Breast epithelium (tissue), 4 donors: ENCODE measurements at regions not wholly inside any gene's neighbourhood (a gene's known extent, or its start where the extent isn't known, plus 50 kb on each side); places are given as distances from the start of the nearest gene placed in this dataset.

Experiments used
- DNase-seq, 2 donors: peaks; one replicate each; pipeline ENCODE4 v3.0.0-alpha.2; 2019; ENCODE audit warnings: low spot score in 2 of 2
- H3K27ac ChIP-seq, 2 donors: fragments of 200-600 bp; sonication (generic) in 1 of 2; one replicate each; pipeline ENCODE4 v1.5.1; 2016 to 2019; ENCODE audit warnings: mild to moderate bottlenecking in 1 of 2
- H3K27me3 ChIP-seq, 2 donors: fragments of 200-600 bp; sonication (generic) in 1 of 2; one replicate each; pipeline versions ENCODE4 v1.5.1 to v1.6.0; 2017 to 2019; ENCODE audit warnings: control low read depth in 1 of 2, mild to moderate bottlenecking in 1 of 2
- H3K36me3 ChIP-seq: fragments of 200-600 bp; one replicate; pipeline ENCODE4 v1.5.1; 2019
- H3K4me1 ChIP-seq, 2 donors: fragments of 200-600 bp; sonication (generic); one replicate each; pipeline ENCODE4 v1.5.1; 2016 to 2019; ENCODE audit warnings: control low read depth in 1 of 2
- H3K4me3 ChIP-seq, 3 donors: fragments of 200-600 bp; sonication (generic); 1 replicate in 2 of 3; 2 replicates in 1 of 3; pipeline ENCODE4 v1.5.1; 2016 to 2019; ENCODE audit warnings: mild to moderate bottlenecking in 3 of 3, moderate library complexity in 2 of 3
- H3K9me3 ChIP-seq, 2 donors: fragments of 200-600 bp; sonication (generic) in 1 of 2; one replicate each; pipeline ENCODE4 v1.5.1; 2016 to 2019; ENCODE audit warnings: control low read depth in 1 of 2
- CTCF ChIP-seq, 3 donors: fragments of 450-650 bp; IDR thresholded peaks; one replicate each; pipeline ENCODE4 v1.5.1; 2016 to 2017; ENCODE audit warnings: antibody characterized with exemption in 3 of 3, mild to moderate bottlenecking in 3 of 3, moderate library complexity in 3 of 3
- POLR2A ChIP-seq: fragments of 450-650 bp; IDR thresholded peaks from one replicate; pipeline ENCODE4 v1.6.1; 2016; ENCODE audit warnings: antibody characterized with exemption, mild to moderate bottlenecking, moderate library complexity
- POLR2AphosphoS5 ChIP-seq, 3 donors: sonication (generic); formaldehyde crosslinking; IDR thresholded peaks; one replicate each; pipeline ENCODE4 v1.6.1; 2017; ENCODE audit warnings: antibody characterized with exemption in 3 of 3
- intact Hi-C: fragments of 100-400 bp; cut with DNase I; formaldehyde crosslinking; loops from one replicate; pipeline ENCODE4 v1.15.1; 2023; ENCODE audit warnings: low total_unique reads

- DNase-seq = no peak
- H3K36me3 ChIP-seq = no peaks in the 10 kb centered on the region
- TF ChIP-seq POLR2AphosphoS5 (IDR thresholded peaks at IDR 0.05) = no peak
- TF ChIP-seq CTCF (IDR thresholded peaks at IDR 0.05) = no peak
- no peak for TF ChIP-seq POLR2A
- no peaks in the 10 kb centered on the region for H3K4me1 ChIP-seq
- no peak overlapping the region for H3K4me3 ChIP-seq
- intact Hi-C loops = no loop called here
- H3K27me3 ChIP-seq = no peaks in the 10 kb centered on the region
- no peak overlapping the region for H3K27ac ChIP-seq
- no peaks in the 10 kb centered on the region for H3K9me3 ChIP-seq
Observed at GRCh38 chr10:8778713-8779112, 724.2 kb downstream of the GATA3 start.

- H3K27ac ChIP-seq = no peak overlapping the region
- H3K27me3 ChIP-seq = no peaks in the 10 kb centered on the region
- DNase-seq = no peak
- no peaks in the 10 kb centered on the region for H3K4me1 ChIP-seq
- intact Hi-C loops = no loop called here
- H3K4me3 ChIP-seq = no peak overlapping the region
- H3K36me3 ChIP-seq = no peaks in the 10 kb centered on the region
- H3K9me3 ChIP-seq = peaks cover 0 to 16% of the 10 kb centered on the region in 2 donors
- TF ChIP-seq POLR2AphosphoS5 (IDR thresholded peaks at IDR 0.05) = no peak
- no peak for TF ChIP-seq POLR2A
- no peak for TF ChIP-seq CTCF (IDR thresholded peaks at IDR 0.05)
Observed at GRCh38 chr10:8787649-8788048, 733.2 kb downstream of the GATA3 start.

GRCh38 chr10:8790390-8790789 is 735.9 kb downstream of the GATA3 start:
- TF ChIP-seq CTCF (IDR thresholded peaks at IDR 0.05) (no peak), POLR2A (no peak), POLR2AphosphoS5 (IDR thresholded peaks at IDR 0.05) (no peak)
- DNase-seq = no peak
- intact Hi-C loops = no loop called here
- Histone ChIP-seq H3K4me3 (no peak overlapping the region), H3K27ac (no peak overlapping the region), H3K36me3 (no peaks in the 10 kb centered on the region), H3K27me3 (no peaks in the 10 kb centered on the region), H3K9me3 (peaks cover 0 to 16% of the 10 kb centered on the region in 2 donors), H3K4me1 (no peaks in the 10 kb centered on the region)

- Histone ChIP-seq H3K4me1 (no peaks in the 10 kb centered on the region), H3K4me3 (no peak overlapping the region), H3K27ac (no peak overlapping the region), H3K9me3 (no peaks in the 10 kb centered on the region), H3K27me3 (no peaks in the 10 kb centered on the region), H3K36me3 (no peaks in the 10 kb centered on the region)
- no peak for TF ChIP-seq POLR2A
- no peak for TF ChIP-seq CTCF (IDR thresholded peaks at IDR 0.05)
- TF ChIP-seq POLR2AphosphoS5 (IDR thresholded peaks at IDR 0.05) = no peak
- intact Hi-C loops = no loop called here
- DNase-seq = no peak
Observed at GRCh38 chr10:8794860-8795259, 740.4 kb downstream of the GATA3 start.

GRCh38 chr10:8800426-8800825 is 745.9 kb downstream of the GATA3 start:
- no peaks in the 10 kb centered on the region for H3K4me1 ChIP-seq
- no peak for DNase-seq
- TF ChIP-seq POLR2AphosphoS5 (IDR thresholded peaks at IDR 0.05) (no peak), POLR2A (no peak), CTCF (IDR thresholded peaks at IDR 0.05) (no peak)
- H3K36me3 ChIP-seq = no peaks in the 10 kb centered on the region
- no peak overlapping the region for H3K27ac ChIP-seq
- no peak overlapping the region for H3K4me3 ChIP-seq
- intact Hi-C loops = no loop called here
- no peaks in the 10 kb centered on the region for H3K27me3 ChIP-seq
- H3K9me3 ChIP-seq = no peaks in the 10 kb centered on the region
